NOMO-1 treated with DMSO at 0.1 percent for 48 hours (cell line): ENCODE measurements at regions not wholly inside any gene's neighbourhood (a gene's known extent, or its start where the extent isn't known, plus 50 kb on each side); places are given as distances from the start of the nearest gene placed in this dataset.

Source experiments
- DNase-seq: peaks from one replicate; lab custom pipeline; 2025; ENCODE audit not compliant: unreplicated experiment; lab: John Stamatoyannopoulos, UW

GRCh38 chr2:106041150-106041549 is 153.0 kb downstream of the UXS1 start:
- no peak for DNase-seq

DNA sequence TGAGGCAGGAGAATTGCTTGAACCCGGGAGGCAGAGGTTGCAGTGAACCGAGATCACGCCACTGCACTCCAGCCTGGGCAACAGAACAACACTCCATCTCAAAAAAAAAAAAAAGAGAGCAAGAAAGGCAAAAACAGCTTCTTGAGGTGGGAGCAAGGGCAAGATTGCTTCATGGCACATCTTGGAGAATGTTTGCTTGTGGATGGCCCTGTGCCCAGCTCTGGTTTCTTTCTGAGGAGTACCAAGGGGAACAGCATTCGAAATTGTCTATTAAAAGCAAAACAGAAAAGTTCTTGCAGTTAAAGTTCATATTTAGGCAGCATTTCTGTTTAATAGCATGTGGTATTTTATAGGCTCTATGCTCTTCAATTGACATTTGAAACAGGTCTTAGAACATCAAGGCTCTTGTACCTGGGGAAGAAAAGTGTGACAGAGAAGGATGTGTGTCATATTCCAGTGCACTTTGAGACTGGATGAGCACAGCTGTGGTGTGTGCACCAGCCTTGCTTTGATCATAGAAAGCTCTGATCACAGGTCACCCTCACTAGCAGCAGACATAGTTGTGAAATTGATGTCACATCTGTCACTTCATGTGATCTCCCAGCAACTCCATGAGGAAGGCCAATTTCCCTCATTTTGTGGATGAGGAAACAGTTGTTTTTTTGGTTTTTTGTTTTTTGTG is 154.3 kb downstream of the UXS1 start:
- DNase-seq, result no peak

DNA sequence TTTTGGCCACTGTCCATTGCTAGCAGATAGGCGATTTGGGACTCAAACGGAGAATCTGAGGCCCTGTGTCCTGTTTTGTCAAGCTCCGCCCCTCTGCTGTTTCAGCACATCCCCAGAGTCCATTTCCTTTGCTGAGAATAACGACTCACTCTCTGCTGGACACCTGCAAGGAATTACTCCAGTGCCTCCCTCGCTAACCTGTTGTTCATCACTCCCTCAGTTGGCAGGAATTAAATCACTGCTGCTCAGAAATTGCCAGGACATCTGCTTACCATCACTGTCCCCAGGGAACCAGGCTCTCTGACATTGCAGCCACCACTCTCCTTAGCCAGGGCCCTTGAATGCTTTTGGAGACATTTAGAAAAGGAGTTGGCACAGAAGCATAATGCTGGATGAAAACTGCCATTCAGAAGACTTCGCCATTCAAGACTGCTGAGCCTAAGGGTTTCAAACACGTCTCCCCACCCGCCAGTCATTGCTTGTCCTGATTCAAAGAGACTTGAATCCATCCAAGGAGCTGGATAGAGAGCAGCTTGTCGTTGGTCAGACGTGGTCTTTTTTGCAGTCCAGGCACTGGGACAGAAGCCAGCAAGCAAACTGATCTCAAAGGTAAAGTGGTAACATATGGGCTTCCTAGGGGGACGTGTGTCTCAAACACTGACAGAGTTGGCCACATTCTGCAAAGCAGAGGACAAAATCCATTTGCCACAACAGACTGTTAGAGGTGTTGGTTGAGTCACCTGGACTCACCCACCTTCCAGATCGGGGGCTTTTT is 155.3 kb downstream of the UXS1 start:
- no peak for DNase-seq

DNA sequence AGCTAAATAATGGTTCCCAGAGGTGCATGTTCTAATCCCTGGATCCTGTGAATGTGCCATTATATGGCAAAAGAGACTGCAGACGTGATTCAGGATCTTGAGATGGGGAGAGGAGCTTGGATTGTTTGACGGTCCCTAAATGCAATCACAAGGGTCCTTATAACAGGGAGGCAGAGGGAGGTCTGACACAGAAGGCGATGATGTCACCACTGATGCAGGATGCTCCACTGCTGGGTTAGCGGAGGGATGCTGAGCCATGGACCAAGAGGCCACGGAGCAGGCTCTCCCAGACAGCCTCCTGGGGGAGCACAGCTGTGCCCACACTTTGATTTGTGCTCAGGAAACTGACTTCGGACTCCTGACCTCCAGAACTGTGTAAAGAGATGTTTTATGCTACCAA is 156.2 kb downstream of the UXS1 start:
- DNase-seq, result no peak

GRCh38 chr2:106037262-106037661 is 156.8 kb downstream of the UXS1 start:
- DNase-seq, result no peak

- DNase-seq, result no peak
Measured at GRCh38 chr2:106034325-106034724, 159.8 kb downstream of the UXS1 start.

- DNase-seq, result no peak
Measured at GRCh38 chr2:106032676-106033075, 161.4 kb downstream of the UXS1 start.

GRCh38 chr2:106030287-106031268 is 163.5 kb downstream of the UXS1 start:
- peak; percentile 3 for DNase-seq

- DNase-seq, result no peak
Measured at GRCh38 chr2:106028192-106028591, 165.9 kb downstream of the UXS1 start.

GRCh38 chr2:106026271-106027190 is 167.6 kb downstream of the UXS1 start:
- DNase-seq, result no peak

GRCh38 chr2:106025796-106026195 is 168.3 kb downstream of the UXS1 start:
- DNase-seq, result no peak

- DNase-seq, result no peak
Measured at GRCh38 chr2:106021662-106022028, 172.5 kb downstream of the UXS1 start.

DNA sequence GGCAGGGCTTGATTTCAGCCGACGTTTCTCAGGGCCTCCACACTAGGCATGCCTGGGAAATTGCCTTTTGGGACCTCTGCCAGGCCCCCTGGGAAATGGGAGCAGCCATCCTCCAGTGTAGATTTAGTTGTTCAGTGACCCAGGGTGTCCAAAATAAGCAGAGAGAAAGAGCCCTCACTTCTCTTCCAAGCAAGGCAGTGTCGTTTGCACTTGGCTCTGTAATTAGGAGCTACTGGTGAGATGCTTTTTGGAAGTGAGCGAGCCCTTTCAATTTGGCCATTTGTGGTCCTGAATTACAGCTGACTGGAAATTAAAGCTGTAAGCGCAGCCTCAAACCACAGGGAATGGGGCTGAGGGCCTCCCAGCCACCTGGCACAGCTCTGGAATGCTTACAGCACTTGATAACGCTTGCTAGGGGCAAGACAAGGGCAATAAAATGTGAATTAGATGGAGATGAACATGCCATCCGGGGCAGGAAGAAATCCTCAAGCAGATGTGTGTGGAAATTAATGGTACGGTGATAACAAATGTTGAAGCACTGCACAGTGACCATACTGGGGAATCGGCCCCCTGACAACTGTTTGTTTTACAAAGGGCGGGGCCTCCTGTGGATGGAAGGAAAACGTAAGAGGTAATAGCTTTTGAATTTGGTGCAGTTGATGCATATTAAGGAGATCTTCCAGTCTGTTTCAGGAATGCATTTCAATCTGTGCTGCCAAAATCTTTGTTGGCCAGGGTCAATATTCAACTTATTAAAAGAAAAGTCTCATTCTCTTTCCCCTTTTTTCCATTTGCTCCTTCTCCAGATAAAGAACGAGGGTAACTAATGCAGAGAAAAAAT is 173.1 kb downstream of the UXS1 start:
- DNase-seq, result no peak

GRCh38 chr2:106020032-106020431 is 174.1 kb downstream of the UXS1 start:
- no peak for DNase-seq

- DNase-seq, result no peak
Measured at GRCh38 chr2:106018141-106018540, 176.0 kb downstream of the UXS1 start.

GRCh38 chr2:106012591-106013347 is 181.3 kb downstream of the UXS1 start:
- DNase-seq, result no peak

GRCh38 chr2:106012001-106012590 is 182.0 kb downstream of the UXS1 start:
- DNase-seq, result no peak

DNA sequence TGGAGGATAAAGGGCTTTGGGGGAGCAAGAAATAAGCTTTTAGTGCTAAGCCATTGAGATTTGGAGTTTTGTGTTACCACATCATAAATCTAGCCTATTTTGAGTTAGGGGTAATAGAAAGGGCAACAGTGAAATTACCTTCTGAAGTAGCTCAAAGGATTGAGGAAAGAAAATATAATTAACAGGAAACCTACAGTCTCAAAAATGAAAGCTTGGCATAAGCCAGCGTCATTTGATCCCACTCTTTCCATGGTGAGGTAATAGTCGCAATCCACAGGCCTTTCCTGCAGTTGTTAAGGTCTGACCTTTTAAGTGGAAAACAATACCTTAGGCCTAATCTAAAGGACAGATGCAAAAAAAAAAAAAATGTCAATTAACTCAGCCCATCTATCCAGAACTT is 182.7 kb downstream of the UXS1 start:
- no peak for DNase-seq
